ENCODE measurements at regions not wholly inside any gene's neighbourhood (a gene's known extent, or its start where the extent isn't known, plus 50 kb on each side); places are given as distances from the start of the nearest gene placed in this dataset.
"Not testable (repeated sequence)": the region's sequence is repeated elsewhere in the genome, so short reads cannot be mapped to it uniquely, and the experiment has no call there.

DNA sequence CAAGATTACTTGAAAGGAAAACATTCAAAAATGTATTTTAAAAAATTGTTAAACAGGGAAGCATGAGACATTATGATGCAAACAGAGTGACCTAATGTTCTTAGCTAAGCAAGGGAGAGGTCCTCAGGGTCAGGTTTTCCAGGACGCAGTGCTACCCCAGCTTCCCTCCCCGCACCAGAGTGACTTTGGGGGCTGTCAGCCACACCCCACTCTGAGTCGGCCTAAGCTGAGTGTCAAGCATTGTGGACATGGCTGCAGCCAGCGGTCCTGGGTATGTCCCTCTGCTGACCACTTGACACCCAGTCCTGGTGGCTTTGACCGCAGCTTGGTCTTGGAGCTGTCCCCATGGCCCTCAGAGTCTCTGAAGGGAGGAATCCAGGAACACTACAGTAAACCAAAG lies 54.9 kb upstream of the CD93 start:
- peaks cover 19% of the 10 kb centered on the region for H3K27me3 Mint-ChIP-seq (ENCODE audit: low read depth)
- no peak for ATAC-seq
- H3K36me3 Mint-ChIP-seq (ENCODE audit: low read depth), result no peaks in the 10 kb centered on the region
- no peak overlapping the region for H3K27ac Mint-ChIP-seq
- H3K4me1 Mint-ChIP-seq (ENCODE audit: low read depth), result peaks cover 33% of the 10 kb centered on the region
- ChIA-PET CTCF (no interaction called here), POLR2A (no interaction called here)
- H3K9me3 Mint-ChIP-seq (ENCODE audit: insufficient read depth), result no peaks in the 10 kb centered on the region
- DNase-seq, result no peak
- no peak overlapping the region for H3K4me3 Mint-ChIP-seq

GRCh38 chr20:23139984-23140383 lies 53.9 kb upstream of the CD93 start:
- DNase-seq; H3K4me3 Mint-ChIP-seq; H3K36me3 Mint-ChIP-seq (ENCODE audit: low read depth); H3K27ac Mint-ChIP-seq; H3K9me3 Mint-ChIP-seq (ENCODE audit: insufficient read depth); CTCF ChIA-PET; POLR2A ChIA-PET; ATAC-seq: not testable (repeated sequence)
- Mint-ChIP-seq H3K4me1 (ENCODE audit: low read depth) (peaks cover 33% of the 10 kb centered on the region), H3K27me3 (ENCODE audit: low read depth) (peaks cover 19% of the 10 kb centered on the region)

DNA sequence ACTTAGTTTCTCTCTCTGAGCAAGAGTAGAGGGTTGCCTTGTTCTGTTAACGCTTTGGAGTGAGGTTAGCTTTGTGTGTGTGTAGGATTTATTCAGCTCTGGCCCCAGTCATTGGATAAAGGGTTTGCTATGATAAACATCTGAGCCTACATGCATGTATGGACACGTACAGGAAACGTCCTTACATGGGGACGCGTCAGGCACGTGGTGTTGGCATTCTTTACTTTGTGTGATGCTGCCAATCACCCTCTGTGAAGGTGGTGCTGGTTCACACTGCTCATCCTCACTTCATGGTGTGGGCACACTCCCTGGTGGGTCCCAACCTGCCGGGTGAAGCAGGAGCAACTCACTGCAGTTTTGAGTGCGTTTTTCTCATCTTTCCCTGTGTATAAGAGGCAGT lies 53.4 kb upstream of the CD93 start:
- Mint-ChIP-seq H3K27ac (no peak overlapping the region), H3K9me3 (ENCODE audit: insufficient read depth) (no peaks in the 10 kb centered on the region), H3K27me3 (ENCODE audit: low read depth) (peaks cover 16% of the 10 kb centered on the region), H3K36me3 (ENCODE audit: low read depth) (no peaks in the 10 kb centered on the region), H3K4me3 (no peak overlapping the region), H3K4me1 (ENCODE audit: low read depth) (peaks cover 33% of the 10 kb centered on the region)
- ATAC-seq (no peak), DNase-seq (no peak)
- CTCF ChIA-PET, result interaction anchor here (0.6 kb wide), 1 partner anchor 475 kb away, joined by 3 read pairs; no protein-coding TSS in a partner anchor
- POLR2A ChIA-PET, result no interaction called here

DNA sequence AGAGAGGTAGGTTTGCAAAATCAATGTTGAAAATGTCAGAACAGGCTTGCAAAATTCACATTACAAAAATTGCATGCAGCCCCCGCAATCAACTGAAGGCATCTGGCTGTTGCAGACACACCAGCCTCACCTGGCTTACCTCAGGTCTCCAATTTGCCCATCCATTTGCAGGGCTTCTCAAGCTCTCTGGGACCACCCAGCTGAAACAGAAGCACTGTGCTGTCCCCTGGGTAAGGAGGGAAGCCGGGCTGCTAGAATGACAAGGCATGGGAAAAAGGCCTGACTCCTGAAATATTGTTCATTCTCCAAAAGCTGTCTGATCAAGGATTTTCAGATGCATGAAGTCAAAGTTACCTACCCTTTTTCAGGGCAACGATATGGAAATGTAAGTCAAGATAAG lies 52.6 kb upstream of the CD93 start:
- CTCF ChIA-PET, result interaction anchor here (0.6 kb wide), 1 partner anchor 476 kb away, joined by 3 read pairs; no protein-coding TSS in a partner anchor
- ATAC-seq (no peak), DNase-seq (no peak)
- Mint-ChIP-seq H3K36me3 (ENCODE audit: low read depth) (no peaks in the 10 kb centered on the region), H3K27ac (no peak overlapping the region), H3K4me1 (ENCODE audit: low read depth) (peaks cover 26% of the 10 kb centered on the region), H3K9me3 (ENCODE audit: insufficient read depth) (no peaks in the 10 kb centered on the region), H3K4me3 (no peak overlapping the region), H3K27me3 (ENCODE audit: low read depth) (peaks cover 10% of the 10 kb centered on the region)
- POLR2A ChIA-PET, result no interaction called here

DNA sequence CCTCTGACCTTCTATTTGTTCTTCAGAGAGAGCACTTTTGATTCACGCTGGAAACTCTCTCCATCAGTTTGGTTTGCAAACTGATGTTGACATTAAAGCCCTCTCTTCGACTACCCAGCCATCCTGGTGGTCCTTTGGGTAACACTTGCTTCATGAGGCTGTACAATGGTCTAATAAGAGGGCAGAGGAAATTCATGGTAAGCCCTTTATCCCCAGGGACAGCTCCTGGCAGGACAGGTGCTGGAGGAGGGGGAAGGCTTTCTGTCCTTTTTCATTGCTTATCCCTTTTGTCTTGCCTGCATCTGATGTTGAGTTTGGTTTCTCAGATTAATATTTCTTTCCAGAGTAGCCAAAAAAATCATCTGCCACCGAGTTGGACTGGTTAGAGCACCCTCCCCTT lies 52.1 kb upstream of the CD93 start:
- ATAC-seq (no peak), DNase-seq (no peak)
- Mint-ChIP-seq H3K4me1 (ENCODE audit: low read depth) (peaks cover 22% of the 10 kb centered on the region), H3K36me3 (ENCODE audit: low read depth) (no peaks in the 10 kb centered on the region), H3K27ac (no peak overlapping the region), H3K27me3 (ENCODE audit: low read depth) (peaks cover 10% of the 10 kb centered on the region), H3K9me3 (ENCODE audit: insufficient read depth) (no peaks in the 10 kb centered on the region), H3K4me3 (no peak overlapping the region)
- POLR2A ChIA-PET, result no interaction called here
- CTCF ChIA-PET, result no interaction called here

- Mint-ChIP-seq H3K27me3 (ENCODE audit: low read depth) (peaks cover 9% of the 10 kb centered on the region), H3K4me1 (ENCODE audit: low read depth) (peaks cover 14% of the 10 kb centered on the region), H3K4me3 (no peak overlapping the region), H3K27ac (no peak overlapping the region), H3K36me3 (ENCODE audit: low read depth) (no peaks in the 10 kb centered on the region), H3K9me3 (ENCODE audit: insufficient read depth) (no peaks in the 10 kb centered on the region)
- CTCF ChIA-PET, result no interaction called here
- ATAC-seq, result no peak
- POLR2A ChIA-PET, result no interaction called here
- no peak for DNase-seq
Measured at GRCh38 chr20:23136893-23137745, 51.0 kb upstream of the CD93 start.

DNA sequence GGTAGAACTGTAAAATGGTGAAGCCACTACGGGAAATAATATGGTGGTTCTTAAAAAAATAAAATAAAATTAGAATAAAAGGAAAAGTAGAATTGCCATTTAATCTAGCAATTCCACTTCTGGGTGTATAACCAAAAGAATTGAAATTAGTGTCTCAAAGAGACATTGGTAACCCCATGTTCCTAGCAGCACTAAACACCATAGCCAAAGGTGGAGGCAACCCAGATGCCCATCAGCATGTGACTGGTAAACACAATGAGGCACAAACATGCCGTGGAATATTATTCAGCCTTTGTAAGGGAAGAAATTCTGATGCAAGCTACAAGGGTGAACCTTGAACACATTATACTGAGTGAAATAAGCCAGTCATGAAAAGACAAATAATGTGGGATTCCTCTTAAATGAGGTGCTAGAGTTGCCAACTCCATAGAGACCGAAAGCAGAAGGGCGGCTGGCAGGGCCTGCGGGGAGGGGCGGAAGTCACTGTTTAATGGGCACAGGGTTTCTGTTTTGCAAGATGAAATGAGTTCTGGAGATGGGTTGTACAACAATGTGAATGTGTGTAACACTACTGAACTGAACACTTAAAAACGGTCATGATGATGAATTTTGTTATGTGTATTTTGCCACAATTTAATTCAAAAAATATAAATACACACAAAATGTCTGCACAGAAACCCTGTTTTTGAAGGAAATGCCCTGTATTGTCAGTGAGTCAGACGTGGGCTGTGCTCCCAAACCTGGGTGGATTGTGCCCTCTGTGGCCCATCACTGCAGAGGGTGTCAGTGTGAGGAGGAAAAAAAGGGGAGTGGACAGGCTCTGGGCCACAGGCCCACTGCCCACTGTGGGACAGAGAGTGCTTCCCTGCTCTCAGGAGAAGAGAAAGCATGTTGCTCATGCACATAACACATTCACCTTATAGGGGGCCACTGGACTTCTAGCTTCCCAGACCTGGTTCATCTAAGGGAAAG lies 49.6 kb upstream of the CD93 start:
- ChIA-PET CTCF (no interaction called here), POLR2A (no interaction called here)
- Mint-ChIP-seq H3K4me3 (no peak overlapping the region), H3K36me3 (ENCODE audit: low read depth) (no peaks in the 10 kb centered on the region), H3K27ac (no peak overlapping the region), H3K4me1 (ENCODE audit: low read depth) (peaks cover 6% of the 10 kb centered on the region), H3K27me3 (ENCODE audit: low read depth) (peaks cover 9% of the 10 kb centered on the region), H3K9me3 (ENCODE audit: insufficient read depth) (no peaks in the 10 kb centered on the region)
- ATAC-seq (no peak), DNase-seq (no peak)

All from activated CD8-positive, alpha-beta T cell treated with anti-CD3 and anti-CD28 coated beads, Interleukin-2, amount 10 ng/mL, durations not matched to agents 7 days and 5 days (primary cell).